ENCODE measurements at regions not wholly inside any gene's neighbourhood (a gene's known extent, or its start where the extent isn't known, plus 50 kb on each side); places are given as distances from the start of the nearest gene placed in this dataset.

- DNase-seq (ENCODE audit: low spot score) = no peak
Measured at GRCh38 chr12:124443931-124444712, 123.3 kb downstream of the NCOR2 start.

- DNase-seq (ENCODE audit: low spot score) = no peak
Measured at GRCh38 chr12:124442772-124443445, 124.5 kb downstream of the NCOR2 start.

DNA sequence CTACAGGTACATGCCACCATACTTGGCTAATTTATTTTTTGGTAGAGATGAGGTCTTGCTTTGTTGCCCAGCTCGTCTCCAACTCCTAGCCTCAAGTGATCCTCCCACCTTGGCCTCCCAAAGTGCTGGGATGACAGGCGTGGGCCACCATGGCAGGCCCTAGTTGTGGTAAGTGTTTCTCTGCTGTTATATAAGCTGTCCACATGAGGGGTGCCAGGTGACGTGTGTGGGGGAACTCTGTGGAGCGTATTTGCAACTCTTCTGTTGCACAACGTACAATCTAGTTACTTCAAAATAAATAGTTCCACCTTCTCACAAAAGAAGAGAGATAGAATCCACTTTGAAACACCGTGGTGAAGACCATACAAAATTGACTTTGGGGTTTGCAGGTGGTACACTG lies 125.1 kb downstream of the NCOR2 start:
- no peak for DNase-seq (ENCODE audit: low spot score)

DNA sequence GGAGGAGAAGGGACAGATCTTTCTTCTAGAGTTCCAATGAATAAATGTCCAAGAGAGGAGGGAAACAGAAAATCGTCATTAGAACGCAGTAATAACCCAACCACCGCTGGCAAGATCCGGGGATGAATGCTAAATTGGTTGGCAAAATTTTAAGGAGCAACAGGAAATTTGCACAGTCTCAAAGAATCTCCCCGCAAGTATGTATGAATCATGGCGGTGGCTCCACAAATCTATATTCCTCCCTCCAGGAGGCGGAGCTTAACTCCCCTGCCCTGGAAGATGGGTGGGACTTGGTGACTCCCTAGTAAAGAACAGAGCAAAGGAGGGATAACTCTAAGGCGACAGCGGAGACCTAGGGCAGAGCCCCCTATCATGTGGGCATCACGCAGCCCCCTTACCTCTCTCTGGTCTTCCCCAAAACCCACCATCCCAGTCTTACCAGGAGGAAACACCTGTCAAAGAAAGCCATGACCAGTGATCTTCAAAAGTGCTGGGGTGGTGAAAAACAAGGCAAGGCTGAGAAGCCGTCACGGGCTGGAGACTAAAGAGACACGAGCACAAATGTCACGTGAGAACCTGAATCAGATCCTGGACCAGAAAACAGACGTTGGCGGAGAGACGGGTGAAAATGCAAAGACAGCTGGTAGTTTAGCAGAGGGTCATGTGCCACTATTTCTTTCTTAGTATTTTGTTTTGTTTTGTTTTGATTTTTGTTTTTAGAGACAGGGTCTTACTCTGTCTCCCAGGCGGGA lies 125.8 kb downstream of the NCOR2 start:
- no peak for DNase-seq (ENCODE audit: low spot score)

GRCh38 chr12:124440841-124441381 lies 126.5 kb downstream of the NCOR2 start:
- no peak for DNase-seq (ENCODE audit: low spot score)

GRCh38 chr12:124440031-124440626 lies 127.3 kb downstream of the NCOR2 start:
- no peak for DNase-seq (ENCODE audit: low spot score)

DNA sequence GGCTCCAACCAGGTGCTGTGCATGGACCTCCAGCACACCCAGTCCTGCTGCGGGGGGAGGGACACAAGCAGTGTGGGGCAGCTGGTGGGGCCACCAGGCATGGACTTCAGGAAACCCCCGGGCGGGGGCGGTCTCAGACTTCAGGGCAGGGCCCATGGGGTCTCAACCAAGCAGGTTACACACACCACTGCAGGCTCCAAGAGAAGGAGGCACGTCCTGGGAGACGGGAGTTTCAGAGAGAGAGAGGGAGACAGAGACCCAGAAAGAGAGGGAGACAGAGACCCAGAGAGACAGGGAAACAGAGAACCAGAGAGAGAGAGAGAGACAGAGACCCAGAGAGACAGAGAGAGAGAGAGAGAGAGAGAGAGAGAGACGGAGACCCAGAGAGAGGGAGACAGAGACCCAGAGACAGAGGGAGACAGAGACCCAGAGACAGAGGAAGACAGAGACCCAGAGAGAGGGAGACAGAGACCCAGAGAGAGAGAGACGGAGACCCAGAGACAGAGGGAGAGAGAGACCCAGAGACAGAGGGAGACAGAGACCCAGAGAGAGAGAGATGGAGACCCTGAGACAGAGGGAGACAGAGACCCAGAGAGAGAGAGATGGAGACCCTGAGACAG lies 128.9 kb downstream of the NCOR2 start:
- DNase-seq (ENCODE audit: low spot score) = no peak

DNA sequence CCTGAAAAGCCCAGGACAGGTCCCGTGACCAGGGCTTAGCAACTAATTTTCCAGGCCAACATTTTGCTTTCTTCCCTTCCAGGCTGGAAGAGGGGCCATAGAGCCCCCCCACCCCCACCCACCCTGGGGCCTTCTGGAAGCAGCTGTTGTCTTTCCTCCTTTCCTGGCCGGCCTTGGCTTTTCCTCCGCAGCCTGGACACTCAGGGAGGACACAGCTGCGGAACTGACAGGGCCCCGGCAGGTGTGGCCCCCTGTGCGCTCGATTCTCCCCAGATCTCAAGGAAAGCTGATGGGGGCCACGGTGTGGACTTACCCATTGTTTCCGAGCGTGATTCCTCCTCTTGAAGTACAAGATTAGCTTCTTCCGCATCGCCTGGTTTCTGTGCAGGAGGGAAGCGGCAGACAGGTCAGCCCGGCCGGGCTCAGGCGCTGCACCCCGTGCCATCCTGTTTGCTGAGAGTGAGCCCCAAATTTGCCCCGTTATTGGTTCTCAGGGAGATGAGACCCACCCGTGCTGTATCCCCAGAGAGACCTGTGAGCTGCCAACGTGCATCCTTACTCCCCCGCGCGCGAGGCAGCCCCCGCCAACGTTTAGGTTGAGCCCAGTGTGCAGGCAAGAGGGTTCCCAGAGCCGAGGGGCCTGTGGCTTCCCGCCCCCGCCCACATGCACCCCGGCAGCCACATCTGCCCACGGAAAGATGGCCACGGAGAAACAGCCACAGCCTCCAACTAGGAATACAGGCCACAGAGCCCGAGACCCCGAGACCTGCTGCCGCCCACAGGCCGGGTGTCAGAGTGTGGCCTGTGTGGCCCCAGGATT lies 129.6 kb downstream of the NCOR2 start:
- DNase-seq (ENCODE audit: low spot score) = no peak

DNA sequence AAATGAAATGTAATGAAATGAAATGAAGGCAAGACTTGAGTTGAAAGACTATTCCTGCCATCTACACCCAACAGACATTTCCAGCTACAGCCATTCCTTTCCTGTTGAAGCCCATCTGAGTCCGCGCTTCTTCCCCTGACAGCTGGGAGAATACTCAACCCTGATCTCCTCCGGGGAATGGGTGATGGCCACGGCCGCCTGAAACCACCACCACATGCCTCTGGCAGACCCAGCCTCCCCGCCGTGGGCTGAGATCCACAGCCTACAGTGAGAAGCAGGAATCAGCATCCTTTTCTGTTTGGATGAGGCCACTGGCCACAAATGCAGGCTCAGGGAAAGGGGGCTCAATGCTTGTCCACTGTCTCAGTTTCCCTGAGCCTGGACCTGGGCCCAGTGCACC lies 130.3 kb downstream of the NCOR2 start:
- no peak for DNase-seq (ENCODE audit: low spot score)

GRCh38 chr12:124436366-124436765 lies 131.0 kb downstream of the NCOR2 start:
- DNase-seq (ENCODE audit: low spot score) = no peak

GRCh38 chr12:124435806-124436345 lies 131.5 kb downstream of the NCOR2 start:
- DNase-seq (ENCODE audit: low spot score) = no peak

DNA sequence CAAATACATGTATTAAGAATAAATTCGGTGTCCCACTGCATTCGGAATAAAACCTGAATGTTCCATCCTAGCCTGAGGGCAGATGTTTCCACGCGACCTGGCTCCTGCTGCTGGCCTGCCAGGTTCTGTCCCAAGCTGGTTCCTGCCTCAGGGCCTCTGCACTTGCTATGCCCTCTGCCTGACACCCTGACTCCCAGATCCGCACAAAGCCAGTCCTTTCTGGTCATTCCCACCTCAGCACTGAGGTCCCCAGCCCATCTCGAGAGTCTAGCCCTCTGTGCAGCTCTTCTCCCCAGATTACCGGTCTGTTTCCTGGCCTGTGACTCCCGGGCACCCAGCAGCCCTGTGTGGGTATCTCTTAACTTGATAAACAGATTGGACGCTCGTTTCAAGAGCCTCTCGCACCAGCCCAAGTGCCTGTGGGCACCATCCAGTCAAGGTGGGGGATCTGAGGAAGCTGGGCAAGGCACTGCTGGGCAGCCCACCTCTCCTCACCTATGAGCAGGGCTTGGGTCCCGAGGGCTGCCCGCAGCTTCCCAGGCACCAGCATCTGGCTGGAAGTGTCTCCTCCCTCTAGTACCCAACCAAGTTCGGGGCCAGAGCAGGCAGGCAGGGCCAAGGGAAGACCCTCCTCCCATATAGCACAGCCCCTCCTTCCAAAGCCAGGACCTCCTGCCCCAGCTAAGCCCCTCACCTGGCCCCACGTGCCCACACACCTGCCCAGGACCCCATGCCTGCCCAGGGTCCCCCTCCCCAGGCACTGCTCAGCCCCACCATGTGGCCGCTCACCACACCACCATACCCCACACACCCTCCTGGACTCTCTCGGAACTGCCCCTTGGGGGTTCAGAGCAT lies 132.2 kb downstream of the NCOR2 start:
- peak; percentile 58 for DNase-seq (ENCODE audit: low spot score)

DNA sequence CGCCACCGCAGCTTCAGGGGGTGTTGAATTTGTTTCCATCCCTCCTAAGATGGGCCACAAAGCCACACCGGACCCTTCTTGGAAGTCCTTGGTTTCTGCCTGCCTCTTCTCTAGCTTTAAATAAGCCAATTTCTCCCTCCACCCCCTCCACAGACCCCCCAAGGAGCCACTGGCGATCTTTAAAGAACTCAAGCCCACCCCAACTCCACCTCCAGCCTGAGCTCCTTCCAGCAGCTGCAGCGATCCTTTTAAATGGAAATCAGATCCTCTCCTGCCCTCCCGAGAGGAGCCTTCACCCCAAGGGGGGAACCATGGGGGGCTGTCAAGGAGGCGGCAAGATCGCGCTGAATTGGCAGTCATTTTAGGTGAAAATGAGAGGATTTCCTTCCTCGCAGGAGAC lies 133.1 kb downstream of the NCOR2 start:
- DNase-seq (ENCODE audit: low spot score) = no peak

DNA sequence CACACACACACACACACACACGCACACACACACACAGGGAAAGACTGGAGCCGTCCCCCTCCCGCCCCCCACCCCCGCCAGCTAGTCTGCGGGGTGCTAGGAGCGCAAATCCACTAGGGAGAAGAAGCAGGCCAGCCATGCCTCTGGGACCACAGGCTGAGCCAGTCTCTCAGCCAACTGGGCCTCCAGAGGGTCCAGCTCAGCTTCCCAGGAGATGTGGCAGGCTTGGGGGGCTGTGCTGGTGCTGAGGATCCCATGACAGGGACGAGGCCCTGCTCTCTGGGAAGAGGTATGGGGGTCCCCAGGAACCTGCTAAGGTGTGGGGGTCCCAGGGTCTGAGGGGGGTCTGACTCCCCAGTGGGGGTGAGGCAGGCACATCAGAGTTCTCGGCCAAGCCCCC lies 133.5 kb downstream of the NCOR2 start:
- no peak for DNase-seq (ENCODE audit: low spot score)

DNA sequence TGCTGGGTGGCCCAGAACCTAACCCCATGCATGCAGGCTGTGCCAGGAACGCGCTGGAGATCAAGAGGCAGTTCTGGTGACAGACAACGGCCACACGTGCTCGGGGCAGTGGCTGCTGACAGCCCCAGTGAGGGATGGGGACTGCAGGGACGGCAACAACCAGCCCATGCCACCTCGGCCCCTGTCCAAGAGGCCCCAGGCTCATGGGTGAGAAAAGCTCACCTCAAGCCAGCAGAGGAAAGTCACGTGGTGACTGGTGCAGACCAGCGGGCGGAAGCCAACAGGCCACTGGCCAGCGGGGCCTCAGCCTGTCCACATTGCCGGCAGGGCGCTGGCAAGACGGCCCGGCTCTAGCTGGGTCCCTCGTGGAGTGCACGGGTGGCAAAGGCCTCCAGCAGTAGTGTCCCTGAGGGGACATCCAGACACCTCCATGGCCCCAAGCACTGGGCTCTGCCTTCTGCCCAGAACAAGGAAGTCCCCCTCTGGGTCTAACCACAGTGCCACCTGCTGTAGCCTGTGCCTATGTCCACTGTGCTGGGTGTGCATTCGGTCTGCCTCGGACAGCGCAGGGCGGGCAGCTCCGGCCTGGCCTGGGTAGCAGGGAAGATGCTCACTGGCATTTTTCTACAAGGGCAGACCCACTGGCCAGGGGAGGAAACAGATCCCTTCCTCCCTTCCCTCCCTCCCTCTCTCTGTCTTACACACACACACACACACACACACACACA lies 134.1 kb downstream of the NCOR2 start:
- DNase-seq (ENCODE audit: low spot score) = peak; percentile 62

DNA sequence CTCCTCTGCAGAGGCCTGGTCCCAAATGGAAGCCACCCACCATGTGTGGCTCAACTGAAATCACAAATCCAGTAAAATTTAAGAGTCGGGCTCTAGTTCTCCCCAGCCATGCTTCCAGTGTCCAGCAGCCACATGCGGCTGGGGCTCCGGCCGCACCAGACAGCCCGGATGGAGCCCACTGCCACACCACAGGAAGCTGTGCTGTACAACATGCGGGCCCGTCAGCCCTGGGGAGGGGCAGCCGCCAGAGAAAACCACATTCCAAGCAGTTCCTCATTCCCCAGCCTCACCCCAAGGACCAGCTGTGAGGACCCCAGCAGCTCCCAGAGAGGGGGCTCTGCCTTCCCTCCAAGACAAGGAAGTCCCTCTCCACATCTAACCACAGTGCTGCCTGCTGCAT lies 135.0 kb downstream of the NCOR2 start:
- DNase-seq (ENCODE audit: low spot score) = no peak

DNA sequence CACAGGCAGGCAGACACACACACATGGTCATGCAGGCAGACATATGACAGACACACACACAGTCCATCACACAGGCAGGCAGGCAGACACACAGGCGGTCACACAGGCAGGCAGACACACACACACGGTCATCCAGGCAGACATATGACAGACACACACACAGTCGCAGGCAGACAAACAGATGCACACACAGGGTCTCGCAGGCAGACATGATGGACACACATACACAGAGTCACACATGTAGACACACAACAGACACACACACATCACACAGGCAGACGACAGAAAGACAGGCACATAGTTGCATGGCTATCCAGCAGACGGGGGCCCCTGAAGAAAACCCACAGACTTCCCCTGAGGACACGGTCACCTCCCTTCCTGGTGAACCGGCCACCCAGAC lies 135.4 kb downstream of the NCOR2 start:
- DNase-seq (ENCODE audit: low spot score) = no peak

DNA sequence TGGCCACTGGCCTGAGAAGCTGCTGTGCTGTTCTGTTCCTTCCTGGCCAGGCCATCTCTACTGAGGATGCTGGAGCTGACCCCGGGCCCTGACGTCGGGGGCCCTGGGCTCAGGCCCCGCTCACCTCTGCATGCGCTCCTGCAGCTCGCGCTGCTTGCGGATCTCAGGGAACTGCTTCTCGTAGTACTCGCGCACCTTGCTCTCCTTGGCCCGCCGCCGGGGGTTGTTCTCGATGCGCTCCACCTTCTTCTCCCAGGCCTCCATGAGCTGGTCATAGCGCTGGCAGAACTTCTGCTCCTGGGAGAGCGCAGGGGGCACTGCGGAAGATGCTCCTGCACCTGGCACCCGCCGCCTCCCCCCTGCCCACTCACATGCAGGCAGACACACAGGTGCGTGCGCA lies 135.6 kb downstream of the RFLNA start:
- no peak for DNase-seq (ENCODE audit: low spot score)

DNA sequence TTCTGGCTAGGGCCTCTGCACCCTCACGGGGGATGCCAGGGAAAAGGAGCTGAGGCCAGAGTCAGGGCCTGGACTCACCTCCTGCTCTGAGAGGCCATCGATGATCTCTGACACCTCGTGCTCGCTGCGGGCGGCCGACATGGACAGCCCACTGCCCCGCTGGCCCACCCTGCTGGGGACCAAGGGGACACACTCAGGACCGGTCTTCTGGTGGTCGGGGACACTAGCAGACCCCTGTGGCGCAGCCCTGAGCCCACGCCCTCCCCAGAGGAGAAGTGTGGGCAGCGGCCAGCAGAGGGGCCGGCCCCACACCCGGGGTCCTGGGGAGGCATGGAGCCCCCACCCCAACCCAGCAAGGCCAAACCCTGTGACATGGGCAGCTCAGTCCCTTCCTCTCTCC lies 134.6 kb downstream of the RFLNA start:
- no peak for DNase-seq (ENCODE audit: low spot score)

Measured in ecto neural progenitor cell (in vitro differentiated cells).